ENCODE measurements at regions not wholly inside any gene's neighbourhood (a gene's known extent, or its start where the extent isn't known, plus 50 kb on each side); places are given as distances from the start of the nearest gene placed in this dataset.

DNA sequence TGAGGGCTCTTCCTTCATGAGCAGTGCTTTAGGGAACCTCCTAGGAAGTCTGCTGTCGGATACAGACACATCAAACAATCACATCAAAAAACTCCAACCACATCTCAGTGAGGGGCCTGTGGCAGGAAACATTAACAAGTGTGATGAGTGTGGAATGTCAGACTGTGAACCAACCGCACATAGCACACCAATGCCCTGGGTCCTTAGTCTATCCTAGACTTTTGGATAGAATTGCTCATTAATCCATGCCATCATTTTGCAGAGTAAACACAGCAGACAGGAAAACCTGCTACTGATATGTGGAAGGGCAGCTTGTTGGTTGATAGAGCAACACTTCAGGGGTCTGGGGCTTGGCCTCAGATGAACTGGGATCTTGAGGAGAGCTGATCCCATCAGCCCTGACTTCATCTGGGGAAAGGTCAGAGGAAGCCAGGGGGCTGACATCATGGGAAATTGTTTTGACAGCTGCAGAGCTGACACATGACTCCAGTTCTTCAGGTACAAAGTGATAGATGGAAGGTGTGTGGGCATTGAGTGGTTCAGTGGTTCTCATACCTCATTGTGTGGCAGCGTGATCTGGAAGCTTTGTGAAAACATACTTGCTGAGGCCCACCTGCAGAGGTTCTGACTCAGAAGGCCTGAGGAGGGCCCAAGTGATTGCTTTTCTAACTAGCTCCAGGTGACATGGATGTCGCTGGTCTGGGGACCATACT lies 193.3 kb downstream of the DIRAS2 start:
- Histone ChIP-seq H3K4me3 (ENCODE audit: low read depth, low read length) (no peak overlapping the region), H3K36me3 (no peaks in the 10 kb centered on the region), H3K4me1 (no peaks in the 10 kb centered on the region), H3K9me3 (no peaks in the 10 kb centered on the region), H3K27me3 (no peaks in the 10 kb centered on the region)
- TF ChIP-seq, protein P1, sequence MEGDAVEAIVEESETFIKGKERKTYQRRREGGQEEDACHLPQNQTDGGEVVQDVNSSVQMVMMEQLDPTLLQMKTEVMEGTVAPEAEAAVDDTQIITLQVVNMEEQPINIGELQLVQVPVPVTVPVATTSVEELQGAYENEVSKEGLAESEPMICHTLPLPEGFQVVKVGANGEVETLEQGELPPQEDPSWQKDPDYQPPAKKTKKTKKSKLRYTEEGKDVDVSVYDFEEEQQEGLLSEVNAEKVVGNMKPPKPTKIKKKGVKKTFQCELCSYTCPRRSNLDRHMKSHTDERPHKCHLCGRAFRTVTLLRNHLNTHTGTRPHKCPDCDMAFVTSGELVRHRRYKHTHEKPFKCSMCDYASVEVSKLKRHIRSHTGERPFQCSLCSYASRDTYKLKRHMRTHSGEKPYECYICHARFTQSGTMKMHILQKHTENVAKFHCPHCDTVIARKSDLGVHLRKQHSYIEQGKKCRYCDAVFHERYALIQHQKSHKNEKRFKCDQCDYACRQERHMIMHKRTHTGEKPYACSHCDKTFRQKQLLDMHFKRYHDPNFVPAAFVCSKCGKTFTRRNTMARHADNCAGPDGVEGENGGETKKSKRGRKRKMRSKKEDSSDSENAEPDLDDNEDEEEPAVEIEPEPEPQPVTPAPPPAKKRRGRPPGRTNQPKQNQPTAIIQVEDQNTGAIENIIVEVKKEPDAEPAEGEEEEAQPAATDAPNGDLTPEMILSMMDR (IDR thresholded peaks at IDR 0.05; ENCODE audit: low read depth, low read length): no peak
- no peak for DNase-seq

- no peaks in the 10 kb centered on the region for H3K4me1 ChIP-seq
- no peaks in the 10 kb centered on the region for H3K9me3 ChIP-seq
- no peak for DNase-seq
- no peaks in the 10 kb centered on the region for H3K27me3 ChIP-seq
- no peaks in the 10 kb centered on the region for H3K36me3 ChIP-seq
- TF ChIP-seq, protein P1 (IDR thresholded peaks at IDR 0.05; ENCODE audit: low read depth, low read length): no peak
- no peak overlapping the region for H3K4me3 ChIP-seq (ENCODE audit: low read depth, low read length)
Measured at GRCh38 chr9:90451804-90452203, 190.8 kb downstream of the DIRAS2 start.

DNA sequence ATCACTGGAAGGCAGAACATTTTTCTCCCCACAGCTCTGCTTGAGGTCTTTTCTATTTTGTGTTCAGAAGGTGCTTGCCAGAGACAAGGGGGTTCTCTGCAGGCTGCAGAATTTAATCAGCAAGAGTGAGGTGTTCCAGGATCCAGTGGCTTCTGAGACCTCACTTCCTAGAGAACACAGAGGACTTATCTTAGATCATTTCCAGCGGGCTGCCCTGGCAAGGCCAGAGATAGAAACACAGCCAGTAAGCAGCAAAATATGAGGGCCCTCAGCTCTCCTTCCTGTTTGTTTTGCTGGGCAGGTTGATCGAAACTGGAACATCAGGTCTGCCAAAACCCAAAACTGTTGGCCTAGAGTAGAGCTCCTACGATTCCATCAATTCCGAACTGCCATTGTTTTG lies 187.3 kb downstream of the DIRAS2 start:
- Histone ChIP-seq H3K9me3 (no peaks in the 10 kb centered on the region), H3K4me3 (ENCODE audit: low read depth, low read length) (no peak overlapping the region), H3K27me3 (no peaks in the 10 kb centered on the region), H3K4me1 (peaks cover 7% of the 10 kb centered on the region), H3K36me3 (no peaks in the 10 kb centered on the region)
- TF ChIP-seq, protein P1 (IDR thresholded peaks at IDR 0.05; ENCODE audit: low read depth, low read length): no peak
- DNase-seq: no peak

DNA sequence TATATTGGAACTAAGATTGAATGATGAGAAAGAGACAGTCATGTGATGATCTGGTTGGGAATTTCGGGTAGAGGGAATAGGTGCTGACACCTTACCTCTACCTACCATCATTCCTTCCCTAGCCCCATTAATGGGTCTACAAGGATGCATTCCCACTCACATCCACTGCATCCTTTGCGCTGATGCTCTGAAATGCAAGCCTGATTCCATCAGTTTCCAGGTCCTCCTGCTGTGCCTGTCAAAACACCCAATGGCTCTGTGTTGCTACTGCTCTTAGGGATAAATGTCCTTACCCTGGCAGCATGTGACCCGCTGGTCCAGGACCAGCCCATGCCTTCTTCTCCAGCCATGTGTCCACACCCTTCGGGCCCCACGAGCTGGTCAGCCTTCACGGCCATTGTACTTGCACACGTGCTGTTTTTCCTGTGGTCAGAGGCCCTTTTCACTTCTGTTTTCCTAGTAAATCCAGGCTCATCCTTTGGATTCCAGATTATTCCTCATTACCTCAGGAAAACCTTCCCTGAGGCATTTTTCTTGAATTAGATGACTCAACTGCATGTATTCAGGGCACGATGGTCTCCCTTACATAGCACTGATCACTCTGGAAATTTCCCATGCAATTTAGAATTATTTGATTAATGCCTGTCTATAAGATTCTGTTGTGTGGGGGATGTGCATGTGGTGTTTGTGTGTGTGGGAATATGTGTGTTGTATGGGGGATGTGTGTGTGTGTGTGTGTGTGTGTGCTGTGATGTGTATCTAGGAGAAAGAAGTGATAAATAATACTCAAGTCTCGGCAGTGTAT lies 185.0 kb downstream of the DIRAS2 start:
- DNase-seq: no peak
- Histone ChIP-seq H3K9me3 (no peaks in the 10 kb centered on the region), H3K4me1 (peaks cover 7% of the 10 kb centered on the region), H3K36me3 (no peaks in the 10 kb centered on the region), H3K27me3 (no peaks in the 10 kb centered on the region), H3K4me3 (ENCODE audit: low read depth, low read length) (no peak overlapping the region)
- TF ChIP-seq, protein P1 (IDR thresholded peaks at IDR 0.05; ENCODE audit: low read depth, low read length): no peak

GRCh38 chr9:90458485-90458884 lies 184.1 kb downstream of the DIRAS2 start:
- TF ChIP-seq, protein P1 (IDR thresholded peaks at IDR 0.05; ENCODE audit: low read depth, low read length): peak; percentile 49
- peak; percentile 42 for DNase-seq
- Histone ChIP-seq H3K9me3 (no peaks in the 10 kb centered on the region), H3K27me3 (no peaks in the 10 kb centered on the region), H3K4me1 (peaks cover 7% of the 10 kb centered on the region), H3K36me3 (no peaks in the 10 kb centered on the region), H3K4me3 (ENCODE audit: low read depth, low read length) (no peak overlapping the region)

DNA sequence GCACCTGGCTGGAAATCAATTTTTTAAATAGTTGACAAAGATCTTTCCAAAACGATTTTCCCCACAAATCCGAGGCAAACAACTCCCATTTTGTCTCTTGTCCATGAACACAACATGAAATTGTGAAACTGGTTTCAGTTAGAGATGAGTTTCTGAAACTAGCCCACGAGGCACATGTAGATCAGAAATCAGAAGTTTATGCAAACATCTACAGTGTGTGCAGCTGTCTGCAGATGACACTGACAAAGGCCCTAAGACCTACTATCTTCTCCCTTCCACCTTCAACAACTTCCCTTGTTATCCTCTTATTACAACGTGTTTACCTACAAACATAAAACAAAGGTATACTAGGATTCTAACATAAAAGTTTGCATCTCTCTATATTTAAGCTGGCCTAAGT lies 183.3 kb downstream of the DIRAS2 start:
- no peaks in the 10 kb centered on the region for H3K27me3 ChIP-seq
- H3K9me3 ChIP-seq: no peaks in the 10 kb centered on the region
- TF ChIP-seq, protein P1 (IDR thresholded peaks at IDR 0.05; ENCODE audit: low read depth, low read length): no peak
- H3K36me3 ChIP-seq: no peaks in the 10 kb centered on the region
- no peak for DNase-seq
- no peak overlapping the region for H3K4me3 ChIP-seq (ENCODE audit: low read depth, low read length)
- H3K4me1 ChIP-seq: peaks cover 7% of the 10 kb centered on the region
